GM21447 (cell line): ENCODE measurements at regions not wholly inside any gene's neighbourhood (a gene's known extent, or its start where the extent isn't known, plus 50 kb on each side); places are given as distances from the start of the nearest gene placed in this dataset.
"Not testable (repeated sequence)": the region's sequence is repeated elsewhere in the genome, so short reads cannot be mapped to it uniquely, and the experiment has no call there.

Source experiments
- ATAC-seq: cut with Tn5 transposase; IDR thresholded peaks from one replicate; pipeline ENCODE4 v1.9.1; 2021; ENCODE audit not compliant: unreplicated experiment

- no peak for ATAC-seq
Observed at GRCh38 chr12:131287015-131287937, 333.6 kb downstream of the ADGRD1 start.

GRCh38 chr12:131287938-131288764 is 334.4 kb downstream of the ADGRD1 start:
- ATAC-seq, result no peak

DNA sequence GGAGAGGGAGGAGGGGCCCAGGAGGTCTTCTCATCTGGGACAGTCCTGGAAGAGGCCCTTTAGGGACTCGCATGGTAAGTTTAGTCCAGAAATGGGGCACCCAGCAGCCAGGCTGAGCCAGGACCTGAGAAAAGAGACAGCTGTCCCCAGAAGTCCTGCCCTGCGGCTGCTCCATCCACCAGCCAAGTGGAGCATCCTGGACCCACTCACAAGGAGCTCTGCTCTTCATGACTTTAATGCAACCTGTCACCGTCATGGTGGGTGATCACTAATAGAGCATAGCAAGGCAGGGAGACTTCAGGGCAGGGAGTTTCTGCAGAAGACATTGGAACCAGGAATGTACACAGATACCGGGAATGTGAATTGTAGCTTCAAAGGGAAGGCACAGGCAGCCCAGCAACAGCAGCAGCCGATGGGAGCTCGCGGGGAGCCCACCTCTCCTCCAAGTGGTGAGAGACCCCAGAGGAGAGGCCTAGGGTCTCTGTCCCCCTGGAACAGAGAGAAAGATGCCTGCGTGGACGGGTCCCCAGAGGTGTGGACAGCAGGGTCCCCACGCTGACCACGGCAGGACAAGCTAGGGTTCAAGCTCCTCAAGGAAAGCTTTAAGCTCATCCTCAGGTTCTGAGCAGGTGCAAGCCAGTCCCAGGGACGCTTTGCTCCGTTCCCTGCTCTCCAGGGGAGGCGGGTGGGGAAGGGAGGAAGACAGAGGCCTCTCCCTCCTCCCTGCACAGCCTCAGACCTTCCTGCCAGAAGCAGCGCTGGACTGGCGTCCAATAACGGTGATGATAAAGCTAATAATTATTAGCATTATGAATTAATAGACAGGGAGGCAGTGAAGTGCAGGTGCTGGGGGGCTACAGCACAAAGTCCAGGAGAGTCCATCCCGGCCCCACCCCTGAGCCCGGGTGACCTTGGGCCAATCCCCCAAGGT is 335.3 kb downstream of the ADGRD1 start:
- ATAC-seq, result not testable (repeated sequence)

DNA sequence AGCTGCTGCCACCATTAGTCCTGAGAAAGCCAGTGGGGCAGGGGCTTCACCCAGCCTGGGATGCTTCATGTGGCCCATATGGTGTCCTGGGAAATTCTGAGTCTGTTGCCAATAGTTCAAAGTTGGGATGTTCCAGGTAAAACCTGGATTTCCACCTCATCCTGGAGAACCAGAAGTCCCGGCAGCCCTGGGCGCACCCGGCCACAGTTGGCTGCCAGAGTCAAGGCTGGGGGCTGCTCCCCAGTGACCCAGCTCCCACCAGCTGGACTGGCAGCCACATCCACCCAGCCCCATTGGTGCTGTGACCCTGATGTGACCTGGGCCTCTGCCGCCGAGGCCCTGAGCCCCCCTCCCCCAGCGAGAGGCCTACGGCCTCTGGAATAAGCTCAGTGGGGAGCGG is 336.1 kb downstream of the ADGRD1 start:
- ATAC-seq, result not testable (repeated sequence)

DNA sequence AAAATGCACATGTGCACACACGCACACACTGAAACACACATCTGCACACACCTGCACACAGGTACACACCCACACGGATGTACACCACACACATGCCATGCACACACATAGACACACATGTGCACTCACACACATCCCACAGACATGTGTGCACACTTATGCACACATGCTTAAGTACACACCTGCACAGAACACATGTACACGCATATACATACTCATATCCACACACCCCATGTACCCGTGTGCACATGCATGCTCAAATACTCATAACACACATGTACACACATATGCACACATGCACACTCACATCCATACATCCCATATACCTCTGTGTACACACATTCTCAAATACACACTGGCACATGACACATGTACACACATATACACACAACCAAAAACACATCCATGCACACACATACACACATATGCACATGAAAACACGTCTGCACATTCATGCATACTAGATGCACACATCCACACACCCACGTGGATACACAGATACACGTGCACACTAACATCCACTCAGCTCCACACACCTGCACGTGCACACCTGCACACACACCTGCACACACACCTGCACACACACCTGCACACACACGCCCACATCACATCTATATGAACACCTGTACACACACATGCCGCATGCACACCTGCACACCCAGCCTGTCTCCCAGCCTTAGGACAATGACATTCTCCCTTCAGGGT is 336.7 kb downstream of the ADGRD1 start:
- no peak for ATAC-seq

DNA sequence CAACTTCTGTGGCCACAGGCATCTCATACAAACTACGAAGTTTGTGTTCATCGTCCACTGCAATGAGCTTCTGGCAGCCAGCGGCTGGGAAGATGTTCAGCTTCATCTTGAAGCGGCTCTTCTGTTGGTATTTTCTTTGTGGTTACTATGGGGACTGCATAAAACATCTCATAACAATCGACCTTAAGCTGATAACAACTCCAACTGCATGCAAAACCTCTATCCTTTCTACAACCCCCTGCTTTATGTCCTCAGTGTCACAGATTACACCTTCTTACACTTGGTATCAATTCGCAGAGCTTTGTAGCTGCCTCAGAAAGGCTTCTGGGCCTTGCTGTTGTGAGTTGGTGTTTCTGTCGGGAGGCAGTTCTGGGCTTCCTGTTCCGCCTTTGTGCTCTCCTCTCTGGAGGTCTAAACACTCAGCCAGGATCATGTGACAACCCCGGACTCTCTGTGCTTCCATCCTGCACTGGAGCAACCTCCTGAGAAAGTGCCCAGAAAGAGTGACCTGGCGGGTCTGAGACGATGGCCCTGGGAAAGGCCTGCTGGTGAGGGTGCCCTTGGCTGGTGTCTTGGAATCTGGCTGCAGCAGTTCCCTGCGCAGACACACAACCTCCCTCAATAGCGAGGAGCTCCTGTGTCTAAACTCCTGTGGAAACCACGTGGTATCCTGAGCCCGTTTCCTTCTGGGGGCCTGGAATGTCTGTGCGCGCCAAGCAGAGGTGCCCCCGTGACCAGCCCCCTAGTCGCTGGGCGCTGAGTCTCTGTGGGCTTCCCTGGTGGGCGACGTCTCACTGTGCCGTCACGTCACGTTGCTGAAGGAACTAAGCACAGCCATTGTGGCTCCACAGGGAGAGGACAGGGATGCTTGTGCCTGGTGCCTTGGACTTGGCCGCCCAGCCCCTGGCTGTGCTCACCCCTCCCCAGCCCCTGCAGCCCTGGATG is 339.6 kb downstream of the ADGRD1 start:
- ATAC-seq, result not testable (repeated sequence)

DNA sequence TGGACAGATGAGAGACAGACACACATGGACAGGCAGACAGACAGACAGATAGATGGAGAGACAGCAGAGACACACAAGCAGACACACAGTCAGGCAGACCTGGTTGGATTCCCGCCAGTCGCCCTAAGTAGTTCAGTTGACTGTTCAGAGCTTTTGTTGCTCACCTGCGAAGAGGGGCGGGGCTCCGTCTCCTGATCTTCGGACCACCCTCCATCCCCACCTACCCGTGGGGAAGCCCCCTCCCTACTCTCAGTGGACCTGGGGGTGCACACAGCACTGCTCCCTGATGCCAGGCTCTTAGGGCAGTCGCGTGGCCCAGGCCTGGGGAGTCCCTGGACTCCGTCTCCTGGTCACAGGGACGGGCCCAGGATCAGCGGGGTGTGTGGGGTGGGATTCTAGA is 341.0 kb downstream of the ADGRD1 start:
- not testable (repeated sequence) for ATAC-seq

DNA sequence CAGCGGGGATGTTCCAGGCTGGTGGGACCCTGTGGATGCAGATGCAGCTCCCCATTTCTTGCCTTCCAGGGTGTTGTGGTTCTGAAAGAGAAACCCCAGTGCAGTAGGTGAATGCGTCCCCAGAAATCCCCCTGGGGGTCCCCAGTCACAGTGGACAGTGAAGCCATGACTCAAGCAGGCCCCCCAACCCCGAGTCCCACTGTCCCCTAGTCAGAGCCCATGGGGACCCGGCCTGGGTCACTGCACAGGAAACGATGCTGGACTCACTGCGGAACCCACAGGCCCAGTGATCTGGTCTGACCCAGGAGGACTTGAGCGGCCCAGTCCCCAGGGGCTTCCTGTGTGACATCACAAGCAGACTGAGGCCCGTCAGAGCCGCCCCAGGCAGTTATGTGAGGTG is 341.4 kb downstream of the ADGRD1 start:
- not testable (repeated sequence) for ATAC-seq

GRCh38 chr12:131295559-131295958 is 341.9 kb downstream of the ADGRD1 start:
- not testable (repeated sequence) for ATAC-seq

GRCh38 chr12:131296136-131296535 is 342.4 kb downstream of the ADGRD1 start:
- not testable (repeated sequence) for ATAC-seq

DNA sequence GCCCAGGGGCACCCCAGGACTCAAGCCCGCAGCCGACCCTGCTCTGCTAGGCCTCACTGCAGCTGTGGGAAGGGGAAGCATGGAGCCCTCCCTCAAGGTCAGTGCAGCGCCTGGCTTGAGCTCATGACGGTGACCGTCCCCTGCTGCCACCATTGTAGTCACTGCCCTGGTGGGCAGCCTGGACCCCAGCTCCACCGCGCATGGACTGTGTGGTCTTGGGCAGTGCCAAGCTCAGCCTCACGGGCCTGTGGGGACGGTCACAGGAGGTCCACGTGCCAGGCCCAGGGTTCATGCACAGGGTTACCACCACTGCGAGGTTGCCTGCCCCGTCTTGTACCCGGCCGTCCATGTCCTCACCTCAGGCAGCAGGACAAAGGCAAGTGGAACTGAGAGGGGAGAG is 342.9 kb downstream of the ADGRD1 start:
- ATAC-seq, result not testable (repeated sequence)

DNA sequence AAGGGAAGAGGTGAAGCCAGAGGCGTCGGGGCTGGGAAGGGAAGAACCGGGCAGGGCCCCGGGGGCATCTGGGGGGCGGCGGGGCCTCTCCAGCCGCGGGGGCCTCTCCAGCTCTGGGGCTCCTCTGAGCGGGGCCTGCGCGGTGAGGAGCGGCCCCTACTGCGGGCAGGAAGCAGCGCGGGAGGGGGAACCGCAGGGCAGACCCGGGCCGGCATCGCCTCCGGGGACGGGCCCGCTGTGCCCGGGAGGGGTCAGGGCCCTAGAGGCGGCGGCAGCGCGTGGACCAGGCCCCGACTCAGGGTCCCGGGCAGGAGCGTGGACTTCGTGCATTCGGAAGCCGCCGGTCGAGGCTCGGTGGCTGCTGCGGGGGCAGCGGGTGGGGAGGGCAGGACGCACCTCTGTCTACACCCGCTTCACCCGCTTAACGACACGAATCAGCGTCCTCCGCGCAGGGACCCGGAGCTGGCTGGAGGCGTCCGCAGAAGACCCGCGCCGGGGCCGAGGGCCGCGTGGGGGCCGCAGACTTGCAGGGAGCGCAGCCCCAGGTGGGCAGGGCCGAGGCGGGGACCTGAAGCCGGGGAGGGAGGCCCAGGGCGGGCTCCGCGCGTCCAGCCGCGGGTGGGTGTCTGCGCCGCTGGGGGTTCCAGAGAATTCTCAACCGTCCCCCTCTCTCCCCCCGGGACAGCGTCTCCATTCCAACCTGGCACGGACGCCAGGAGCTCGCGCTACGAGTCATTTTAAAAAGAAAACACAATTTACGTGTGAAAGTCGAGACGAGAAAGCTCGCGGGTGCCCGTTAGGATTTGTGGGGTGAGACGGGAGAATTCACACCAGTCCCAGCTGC is 345.0 kb downstream of the ADGRD1 start:
- ATAC-seq, result not testable (repeated sequence)

DNA sequence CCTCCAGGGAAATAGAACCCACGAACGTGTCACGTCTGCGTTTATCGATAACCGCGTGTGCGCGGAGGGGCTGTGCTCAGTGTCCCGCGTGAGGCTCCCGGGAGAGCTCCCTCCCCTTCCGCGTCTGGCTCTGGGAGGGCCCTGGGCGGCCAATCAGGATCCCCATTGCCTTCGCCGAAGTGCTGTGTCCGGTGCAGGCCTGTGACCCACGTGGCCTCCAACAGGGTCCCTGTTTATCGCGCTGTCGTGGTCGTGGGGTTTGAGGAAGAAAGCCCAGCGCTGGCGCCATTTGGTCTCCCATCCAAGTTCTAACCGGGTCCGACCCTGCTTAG is 345.6 kb downstream of the ADGRD1 start:
- ATAC-seq, result not testable (repeated sequence)

DNA sequence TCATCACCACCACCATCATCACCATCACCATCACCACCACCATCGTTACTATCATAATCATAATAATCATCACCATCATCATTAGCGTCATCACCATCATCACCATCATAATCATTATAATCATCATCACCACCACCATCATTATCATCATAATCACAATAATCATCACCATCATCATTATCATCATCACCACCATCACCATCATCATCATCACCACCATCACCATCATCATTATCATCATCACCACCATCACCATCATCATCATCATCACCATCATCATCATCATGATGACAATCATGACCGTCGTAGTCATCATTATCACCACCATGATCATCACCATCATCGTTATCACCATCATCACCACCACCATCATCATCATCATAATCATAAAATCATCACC is 349.9 kb downstream of the ADGRD1 start:
- not testable (repeated sequence) for ATAC-seq

- ATAC-seq, result not testable (repeated sequence)
Observed at GRCh38 chr12:131304642-131305041, 350.9 kb downstream of the ADGRD1 start.

- no peak for ATAC-seq
Observed at GRCh38 chr12:131309700-131310099, 356.0 kb downstream of the ADGRD1 start.

- ATAC-seq, result not testable (repeated sequence)
Observed at GRCh38 chr12:131310227-131310969, 356.7 kb downstream of the ADGRD1 start.
